Adrenal gland (tissue), 5 donors: ENCODE measurements at regions not wholly inside any gene's neighbourhood (a gene's known extent, or its start where the extent isn't known, plus 50 kb on each side); places are given as distances from the start of the nearest gene placed in this dataset.

Experiments
- CTCF ChIP-seq, 6 experiments: fragments of 450-650 bp in 4 of 6; fragments of 200-600 bp in 2 of 6; sonication (generic) in 1 of 6; IDR thresholded peaks; 1 replicate in 5 of 6; 2 replicates in 1 of 6; pipeline versions ENCODE4 v1.5.1 to v1.8.0; 2016 to 2021; ENCODE audit warnings: antibody characterized with exemption in 6 of 6, mild to moderate bottlenecking in 2 of 6, moderate library complexity in 1 of 6
- POLR2A ChIP-seq, 2 donors: fragments of 450-650 bp; IDR thresholded peaks; one replicate each; pipeline ENCODE4 v1.6.1; 2017; ENCODE audit warnings: antibody characterized with exemption in 2 of 2, mild to moderate bottlenecking in 2 of 2, moderate library complexity in 1 of 2
- donor health status: DM: no; HTN: no; CAD: no.

- TF ChIP-seq CTCF (IDR thresholded peaks at IDR 0.05), result no peak
- no peak for TF ChIP-seq POLR2A (IDR thresholded peaks at IDR 0.05)
Observed at GRCh38 chr14:101409006-101409543, 152.2 kb upstream of the DIO3 start.
